Neural cell (in vitro differentiated cells): ENCODE measurements at regions not wholly inside any gene's neighbourhood (a gene's known extent, or its start where the extent isn't known, plus 50 kb on each side); places are given as distances from the start of the nearest gene placed in this dataset.

Source experiments
- H2AFZ ChIP-seq: fragments of 200-600, 300-800 bp; sonication (generic), shearing (Covaris generic); 2 replicates; pipeline ENCODE4 v1.6.0; 2014; ENCODE audit warnings: low read depth, mild to moderate bottlenecking, antibody characterized with exemption, low read length, moderate library complexity
- H3F3A ChIP-seq: fragments of 200-600 bp; shearing (Covaris generic); 2 replicates; pipeline ENCODE4 v1.6.1; 2016; ENCODE audit warnings: mild to moderate bottlenecking, moderate library complexity, mixed read lengths, antibody characterized with exemption, low read length; ENCODE audit not compliant: insufficient read depth, poor library complexity, severe bottlenecking
- H3K27ac ChIP-seq: fragments of 200-600, 300-800 bp; sonication (generic), shearing (Covaris generic); 2 replicates; pipeline ENCODE4 v1.5.1; 2014; ENCODE audit warnings: mild to moderate bottlenecking, low read length, moderate library complexity
- H3K27me3 ChIP-seq: fragments of 300-800, 200-600 bp; sonication (generic), shearing (Covaris generic); 2 replicates; pipeline ENCODE4 v1.6.0; 2014; ENCODE audit warnings: mild to moderate bottlenecking, low read depth, low read length, moderate library complexity; ENCODE audit not compliant: insufficient read depth
- H3K36me3 ChIP-seq: fragments of 300-800, 200-600 bp; sonication (generic), shearing (Covaris generic); 2 replicates; pipeline ENCODE4 v1.5.1; 2014; ENCODE audit warnings: mild to moderate bottlenecking, antibody characterized with exemption, low read length, moderate library complexity; ENCODE audit not compliant: insufficient read depth
- H3K4me2 ChIP-seq: fragments of 300-800, 200-600 bp; sonication (generic), shearing (Covaris generic); 2 replicates; pipeline ENCODE4 v1.6.0; 2014; ENCODE audit warnings: mild to moderate bottlenecking, low read length
- H3K4me3 ChIP-seq: fragments of 300-800, 200-600 bp; sonication (generic), shearing (Covaris generic); 2 replicates; pipeline ENCODE4 v1.5.1; 2014; ENCODE audit warnings: mild to moderate bottlenecking, low read length, moderate library complexity
- H3K79me2 ChIP-seq: fragments of 200-600 bp; shearing (Covaris generic); replicated peaks from 2 replicates; pipeline ENCODE4 v1.6.0; 2014; ENCODE audit warnings: mild to moderate bottlenecking, low read length, moderate library complexity; ENCODE audit not compliant: insufficient read depth
- H3K9ac ChIP-seq: fragments of 300-800, 200-600 bp; sonication (generic), shearing (Covaris generic); 2 replicates; pipeline ENCODE4 v1.6.1; 2016; ENCODE audit warnings: mild to moderate bottlenecking, low read length, mixed read lengths
- H3K9me2 ChIP-seq: fragments of 200-600 bp; shearing (Covaris generic); 2 replicates; pipeline ENCODE4 v1.6.1; 2016; ENCODE audit warnings: mild to moderate bottlenecking, low read length, mixed read lengths; ENCODE audit not compliant: insufficient read depth
- H3K9me3 ChIP-seq: fragments of 200-600, 300-800 bp; sonication (generic), shearing (Covaris generic); 2 replicates; pipeline ENCODE4 v1.6.1; 2016; ENCODE audit warnings: mild to moderate bottlenecking, mixed run types, low read length, moderate library complexity, mixed read lengths
- H4K20me1 ChIP-seq: fragments of 200-600 bp; shearing (Covaris generic); 2 replicates; pipeline ENCODE4 v1.6.1; 2016; ENCODE audit warnings: mild to moderate bottlenecking, mixed run types; ENCODE audit not compliant: insufficient read depth
- EP300 ChIP-seq: fragments of 450-650 bp; conservative IDR thresholded peaks from 2 replicates; pipeline ENCODE4 v1.6.1; 2014; ENCODE audit warnings: antibody characterized with exemption, mild to moderate bottlenecking, moderate library complexity; ENCODE audit not compliant: poor library complexity, severe bottlenecking
- EZH2 ChIP-seq: fragments of 200-600, 300-800 bp; shearing (Covaris generic), sonication (generic); IDR thresholded peaks from 2 replicates; pipeline ENCODE4 v1.6.1; 2014; ENCODE audit warnings: antibody characterized with exemption, low read length, borderline replicate concordance, mild to moderate bottlenecking; ENCODE audit not compliant: insufficient read depth, poor library complexity, severe bottlenecking
- MXI1 ChIP-seq: fragments of 450-650 bp; conservative IDR thresholded peaks from 2 replicates; pipeline ENCODE4 v1.6.1; 2014; ENCODE audit warnings: antibody characterized with exemption, mild to moderate bottlenecking; ENCODE audit not compliant: poor library complexity, severe bottlenecking
- POLR2AphosphoS5 ChIP-seq: IDR thresholded peaks from 2 replicates; pipeline ENCODE4 v1.6.1; 2012
- RAD21 ChIP-seq: fragments of 450-650 bp; conservative IDR thresholded peaks from 2 replicates; pipeline ENCODE4 v1.6.1; 2014; ENCODE audit warnings: antibody characterized with exemption, mild to moderate bottlenecking, moderate library complexity
- SMC3 ChIP-seq: fragments of 450-650 bp; conservative IDR thresholded peaks from 2 replicates; pipeline ENCODE4 v1.6.1; 2014; ENCODE audit warnings: antibody characterized with exemption, mild to moderate bottlenecking, moderate library complexity; ENCODE audit not compliant: poor library complexity
- TAF1 ChIP-seq: IDR thresholded peaks from 2 replicates; pipeline ENCODE4 v1.6.1; 2012; ENCODE audit warnings: low read depth
- TF ChIP-seq, protein P1 (sequence below): IDR thresholded peaks from 2 replicates; pipeline ENCODE4 v1.6.1; 2012; ENCODE audit warnings: borderline replicate concordance
- TF ChIP-seq, protein P2 (sequence below): fragments of 450-650 bp; IDR thresholded peaks from 2 replicates; pipeline ENCODE4 v1.5.1; 2014; ENCODE audit warnings: antibody characterized with exemption, mild to moderate bottlenecking, moderate library complexity; ENCODE audit not compliant: poor library complexity, severe bottlenecking

DNA sequence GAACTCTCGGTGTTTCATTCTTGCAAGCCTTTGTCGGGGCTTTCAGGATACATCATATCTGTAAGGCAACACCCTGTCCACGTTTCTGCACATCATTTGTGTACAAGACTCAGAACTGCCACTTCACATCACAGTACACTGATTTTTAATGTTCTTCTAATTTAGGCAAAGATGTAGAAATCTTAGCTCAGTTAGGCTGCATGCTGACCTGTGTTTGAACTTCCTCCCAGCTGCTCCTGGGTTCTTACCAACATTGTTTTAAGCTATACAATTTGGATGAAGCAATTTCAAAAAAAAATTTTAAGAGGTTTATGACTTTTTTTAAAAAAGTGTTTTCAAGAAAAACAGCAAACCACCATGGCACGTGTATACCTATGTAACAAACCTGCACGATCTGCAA is 1047.9 kb upstream of the SLC10A2 start:
- TF ChIP-seq MXI1 (no peak), SMC3 (no peak), TAF1 (no peak), EZH2 (no peak), RAD21 (no peak), POLR2AphosphoS5 (no peak), EP300 (no peak)
- TF ChIP-seq, protein P1, sequence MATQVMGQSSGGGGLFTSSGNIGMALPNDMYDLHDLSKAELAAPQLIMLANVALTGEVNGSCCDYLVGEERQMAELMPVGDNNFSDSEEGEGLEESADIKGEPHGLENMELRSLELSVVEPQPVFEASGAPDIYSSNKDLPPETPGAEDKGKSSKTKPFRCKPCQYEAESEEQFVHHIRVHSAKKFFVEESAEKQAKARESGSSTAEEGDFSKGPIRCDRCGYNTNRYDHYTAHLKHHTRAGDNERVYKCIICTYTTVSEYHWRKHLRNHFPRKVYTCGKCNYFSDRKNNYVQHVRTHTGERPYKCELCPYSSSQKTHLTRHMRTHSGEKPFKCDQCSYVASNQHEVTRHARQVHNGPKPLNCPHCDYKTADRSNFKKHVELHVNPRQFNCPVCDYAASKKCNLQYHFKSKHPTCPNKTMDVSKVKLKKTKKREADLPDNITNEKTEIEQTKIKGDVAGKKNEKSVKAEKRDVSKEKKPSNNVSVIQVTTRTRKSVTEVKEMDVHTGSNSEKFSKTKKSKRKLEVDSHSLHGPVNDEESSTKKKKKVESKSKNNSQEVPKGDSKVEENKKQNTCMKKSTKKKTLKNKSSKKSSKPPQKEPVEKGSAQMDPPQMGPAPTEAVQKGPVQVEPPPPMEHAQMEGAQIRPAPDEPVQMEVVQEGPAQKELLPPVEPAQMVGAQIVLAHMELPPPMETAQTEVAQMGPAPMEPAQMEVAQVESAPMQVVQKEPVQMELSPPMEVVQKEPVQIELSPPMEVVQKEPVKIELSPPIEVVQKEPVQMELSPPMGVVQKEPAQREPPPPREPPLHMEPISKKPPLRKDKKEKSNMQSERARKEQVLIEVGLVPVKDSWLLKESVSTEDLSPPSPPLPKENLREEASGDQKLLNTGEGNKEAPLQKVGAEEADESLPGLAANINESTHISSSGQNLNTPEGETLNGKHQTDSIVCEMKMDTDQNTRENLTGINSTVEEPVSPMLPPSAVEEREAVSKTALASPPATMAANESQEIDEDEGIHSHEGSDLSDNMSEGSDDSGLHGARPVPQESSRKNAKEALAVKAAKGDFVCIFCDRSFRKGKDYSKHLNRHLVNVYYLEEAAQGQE, result no peak
- TF ChIP-seq, protein P2, sequence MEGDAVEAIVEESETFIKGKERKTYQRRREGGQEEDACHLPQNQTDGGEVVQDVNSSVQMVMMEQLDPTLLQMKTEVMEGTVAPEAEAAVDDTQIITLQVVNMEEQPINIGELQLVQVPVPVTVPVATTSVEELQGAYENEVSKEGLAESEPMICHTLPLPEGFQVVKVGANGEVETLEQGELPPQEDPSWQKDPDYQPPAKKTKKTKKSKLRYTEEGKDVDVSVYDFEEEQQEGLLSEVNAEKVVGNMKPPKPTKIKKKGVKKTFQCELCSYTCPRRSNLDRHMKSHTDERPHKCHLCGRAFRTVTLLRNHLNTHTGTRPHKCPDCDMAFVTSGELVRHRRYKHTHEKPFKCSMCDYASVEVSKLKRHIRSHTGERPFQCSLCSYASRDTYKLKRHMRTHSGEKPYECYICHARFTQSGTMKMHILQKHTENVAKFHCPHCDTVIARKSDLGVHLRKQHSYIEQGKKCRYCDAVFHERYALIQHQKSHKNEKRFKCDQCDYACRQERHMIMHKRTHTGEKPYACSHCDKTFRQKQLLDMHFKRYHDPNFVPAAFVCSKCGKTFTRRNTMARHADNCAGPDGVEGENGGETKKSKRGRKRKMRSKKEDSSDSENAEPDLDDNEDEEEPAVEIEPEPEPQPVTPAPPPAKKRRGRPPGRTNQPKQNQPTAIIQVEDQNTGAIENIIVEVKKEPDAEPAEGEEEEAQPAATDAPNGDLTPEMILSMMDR, result no peak
- no peaks in the 10 kb centered on the region for H4K20me1 ChIP-seq
- H3K9me2 ChIP-seq, result no peaks in the 10 kb centered on the region
- H3K27ac ChIP-seq, result no peak overlapping the region
- H3K4me3 ChIP-seq, result no peak overlapping the region
- no peaks in the 10 kb centered on the region for H3K9me3 ChIP-seq
- H3K9ac ChIP-seq, result no peak overlapping the region
- H3K4me2 ChIP-seq, result no peak overlapping the region
- no peak overlapping the region for H2AFZ ChIP-seq
- H3F3A ChIP-seq, result no peaks in the 10 kb centered on the region
- no peaks in the 10 kb centered on the region for H3K79me2 ChIP-seq
- H3K27me3 ChIP-seq, result no peaks in the 10 kb centered on the region
- H3K36me3 ChIP-seq, result no peaks in the 10 kb centered on the region

DNA sequence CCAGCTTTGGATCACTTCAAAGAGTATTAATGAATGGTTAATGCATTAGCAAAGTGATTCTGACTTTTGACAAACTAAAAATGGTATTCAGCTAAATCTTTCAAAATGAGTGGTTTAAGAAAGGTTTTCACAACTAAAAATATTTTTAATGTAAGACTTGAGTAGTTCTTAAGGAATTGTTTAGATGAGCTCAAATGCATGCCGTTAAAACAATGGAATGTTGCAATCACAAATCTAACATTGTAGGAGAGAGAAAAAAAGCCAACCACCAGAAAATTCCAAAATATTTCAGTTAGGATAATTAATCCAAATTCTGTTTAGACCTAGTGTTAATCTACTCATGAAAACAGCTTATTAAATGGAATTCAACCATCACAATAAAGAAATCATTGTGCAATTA is 1044.8 kb upstream of the SLC10A2 start:
- H3K27me3 ChIP-seq, result no peaks in the 10 kb centered on the region
- H3K79me2 ChIP-seq, result no peaks in the 10 kb centered on the region
- no peak overlapping the region for H3K4me2 ChIP-seq
- H2AFZ ChIP-seq, result no peak overlapping the region
- no peaks in the 10 kb centered on the region for H3K9me3 ChIP-seq
- H4K20me1 ChIP-seq, result no peaks in the 10 kb centered on the region
- no peak overlapping the region for H3K27ac ChIP-seq
- no peaks in the 10 kb centered on the region for H3F3A ChIP-seq
- no peaks in the 10 kb centered on the region for H3K9me2 ChIP-seq
- TF ChIP-seq, protein P1, result no peak
- TF ChIP-seq EZH2, result no peak
- TF ChIP-seq TAF1, result no peak
- TF ChIP-seq RAD21, result no peak
- TF ChIP-seq POLR2AphosphoS5, result no peak
- TF ChIP-seq SMC3, result no peak
- no peak for TF ChIP-seq MXI1
- TF ChIP-seq, protein P2, result no peak
- TF ChIP-seq EP300, result no peak
- no peaks in the 10 kb centered on the region for H3K36me3 ChIP-seq
- H3K9ac ChIP-seq, result no peak overlapping the region
- H3K4me3 ChIP-seq, result no peak overlapping the region
